ENCODE measurements at regions not wholly inside any gene's neighbourhood (a gene's known extent, or its start where the extent isn't known, plus 50 kb on each side); places are given as distances from the start of the nearest gene placed in this dataset.
A peak's percentile ranks its signal among the peaks of the same experiment; 100 is the strongest.

DNA sequence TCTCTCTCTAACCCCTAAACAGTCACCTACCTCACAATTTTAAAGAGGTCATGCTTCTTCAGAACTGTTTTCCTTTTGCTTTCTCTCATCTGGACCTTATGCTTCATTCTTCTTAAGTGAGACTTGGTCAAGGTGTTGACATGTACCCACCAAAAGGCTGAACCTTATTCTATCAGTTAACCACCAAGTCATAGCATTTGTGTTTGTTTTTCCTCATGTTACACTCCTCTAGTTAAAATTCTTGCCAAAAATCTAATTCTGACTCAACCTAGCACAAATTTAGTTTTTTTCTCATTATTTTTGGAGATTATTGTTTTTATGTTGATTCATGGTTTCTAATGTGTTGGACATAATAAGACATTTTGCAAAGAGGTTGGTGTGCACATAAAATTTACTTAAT is 578.6 kb downstream of the SLC16A7 start:
- Mint-ChIP-seq H3K27me3 (ENCODE audit: insufficient read depth, unreplicated experiment) (no peaks in the 10 kb centered on the region), H3K4me3 (ENCODE audit: unreplicated experiment) (no peak overlapping the region), H3K27ac (ENCODE audit: low read depth, unreplicated experiment) (no peak overlapping the region), H3K4me1 (ENCODE audit: insufficient read depth, unreplicated experiment) (peaks cover 14% of the 10 kb centered on the region), H3K36me3 (ENCODE audit: insufficient read depth, unreplicated experiment) (no peaks in the 10 kb centered on the region), H3K9me3 (ENCODE audit: unreplicated experiment) (no peaks in the 10 kb centered on the region)
- ChIA-PET POLR2A (no interaction called here), CTCF (no interaction called here)
- BruUV-seq (replicated peaks): no TSS peak
- intact Hi-C loops (cut with micrococcal nuclease): no loop called here
- DNase-seq (ENCODE audit: unreplicated experiment): peak; percentile 9
- TF ChIP-seq, protein P1, sequence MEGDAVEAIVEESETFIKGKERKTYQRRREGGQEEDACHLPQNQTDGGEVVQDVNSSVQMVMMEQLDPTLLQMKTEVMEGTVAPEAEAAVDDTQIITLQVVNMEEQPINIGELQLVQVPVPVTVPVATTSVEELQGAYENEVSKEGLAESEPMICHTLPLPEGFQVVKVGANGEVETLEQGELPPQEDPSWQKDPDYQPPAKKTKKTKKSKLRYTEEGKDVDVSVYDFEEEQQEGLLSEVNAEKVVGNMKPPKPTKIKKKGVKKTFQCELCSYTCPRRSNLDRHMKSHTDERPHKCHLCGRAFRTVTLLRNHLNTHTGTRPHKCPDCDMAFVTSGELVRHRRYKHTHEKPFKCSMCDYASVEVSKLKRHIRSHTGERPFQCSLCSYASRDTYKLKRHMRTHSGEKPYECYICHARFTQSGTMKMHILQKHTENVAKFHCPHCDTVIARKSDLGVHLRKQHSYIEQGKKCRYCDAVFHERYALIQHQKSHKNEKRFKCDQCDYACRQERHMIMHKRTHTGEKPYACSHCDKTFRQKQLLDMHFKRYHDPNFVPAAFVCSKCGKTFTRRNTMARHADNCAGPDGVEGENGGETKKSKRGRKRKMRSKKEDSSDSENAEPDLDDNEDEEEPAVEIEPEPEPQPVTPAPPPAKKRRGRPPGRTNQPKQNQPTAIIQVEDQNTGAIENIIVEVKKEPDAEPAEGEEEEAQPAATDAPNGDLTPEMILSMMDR (IDR thresholded peaks at IDR 0.05; ENCODE audit: unreplicated experiment): no peak

DNA sequence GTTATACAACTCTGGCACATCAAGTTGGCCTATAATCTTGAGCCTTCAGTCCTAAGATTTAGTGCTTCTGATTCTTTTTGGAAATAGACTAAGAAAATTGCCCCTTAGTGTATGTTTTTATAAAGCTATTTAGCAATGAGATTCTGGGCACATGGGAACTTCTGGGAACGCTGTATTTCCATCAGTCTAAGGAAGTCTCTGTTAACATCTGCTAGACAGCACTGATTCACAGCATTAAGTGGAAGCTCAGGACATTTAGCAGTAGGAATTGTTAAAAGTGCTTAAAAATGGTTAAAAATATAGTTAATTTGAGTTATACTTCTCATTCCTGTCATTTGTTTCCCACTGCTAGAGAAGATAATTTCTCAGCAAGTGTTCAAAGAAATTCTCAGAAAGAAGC is 579.1 kb downstream of the SLC16A7 start:
- Mint-ChIP-seq H3K4me3 (ENCODE audit: unreplicated experiment) (no peak overlapping the region), H3K27me3 (ENCODE audit: insufficient read depth, unreplicated experiment) (no peaks in the 10 kb centered on the region), H3K9me3 (ENCODE audit: unreplicated experiment) (no peaks in the 10 kb centered on the region), H3K4me1 (ENCODE audit: insufficient read depth, unreplicated experiment) (peaks cover 14% of the 10 kb centered on the region), H3K36me3 (ENCODE audit: insufficient read depth, unreplicated experiment) (no peaks in the 10 kb centered on the region), H3K27ac (ENCODE audit: low read depth, unreplicated experiment) (no peak overlapping the region)
- POLR2A ChIA-PET: no interaction called here
- CTCF ChIA-PET: no interaction called here
- TF ChIP-seq, protein P1 (IDR thresholded peaks at IDR 0.05; ENCODE audit: unreplicated experiment): no peak
- intact Hi-C loops (cut with micrococcal nuclease): no loop called here
- BruUV-seq (replicated peaks): no TSS peak
- no peak for DNase-seq (ENCODE audit: unreplicated experiment)

DNA sequence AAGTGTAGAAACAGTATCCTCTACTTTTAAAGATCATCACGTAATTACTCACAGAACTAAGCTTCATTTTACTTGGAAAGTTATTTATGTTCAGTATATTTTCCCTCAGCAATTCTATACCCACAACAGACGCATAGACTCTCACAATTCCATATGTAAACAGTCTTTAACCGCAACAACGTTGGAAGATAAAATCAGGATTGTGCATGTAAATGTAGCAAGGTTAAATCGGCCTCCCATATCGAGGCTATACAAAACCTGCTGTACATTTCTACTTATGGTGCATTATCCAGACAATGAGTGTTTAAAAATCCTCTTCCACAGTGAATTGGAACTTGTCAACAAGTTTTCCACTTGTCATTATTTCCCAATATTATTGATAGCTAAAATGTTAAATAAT is 581.1 kb downstream of the SLC16A7 start:
- ChIA-PET POLR2A (interaction anchor here (0.6 to 1.0 kb wide), 2 partner anchors 8 to 152 kb away, joined by 3 read pairs; no protein-coding TSS in a partner anchor), CTCF (no interaction called here)
- intact Hi-C loops (cut with micrococcal nuclease): no loop called here
- DNase-seq (ENCODE audit: unreplicated experiment): no peak
- no peak overlapping the region for H3K27ac Mint-ChIP-seq (ENCODE audit: low read depth, unreplicated experiment)
- H3K4me1 Mint-ChIP-seq (ENCODE audit: insufficient read depth, unreplicated experiment): peaks cover 14% of the 10 kb centered on the region
- H3K27me3 Mint-ChIP-seq (ENCODE audit: insufficient read depth, unreplicated experiment): no peaks in the 10 kb centered on the region
- no TSS peak for BruUV-seq (replicated peaks)
- H3K4me3 Mint-ChIP-seq (ENCODE audit: unreplicated experiment): no peak overlapping the region
- TF ChIP-seq, protein P1 (IDR thresholded peaks at IDR 0.05; ENCODE audit: unreplicated experiment): no peak
- H3K9me3 Mint-ChIP-seq (ENCODE audit: unreplicated experiment): no peaks in the 10 kb centered on the region
- no peaks in the 10 kb centered on the region for H3K36me3 Mint-ChIP-seq (ENCODE audit: insufficient read depth, unreplicated experiment)

DNA sequence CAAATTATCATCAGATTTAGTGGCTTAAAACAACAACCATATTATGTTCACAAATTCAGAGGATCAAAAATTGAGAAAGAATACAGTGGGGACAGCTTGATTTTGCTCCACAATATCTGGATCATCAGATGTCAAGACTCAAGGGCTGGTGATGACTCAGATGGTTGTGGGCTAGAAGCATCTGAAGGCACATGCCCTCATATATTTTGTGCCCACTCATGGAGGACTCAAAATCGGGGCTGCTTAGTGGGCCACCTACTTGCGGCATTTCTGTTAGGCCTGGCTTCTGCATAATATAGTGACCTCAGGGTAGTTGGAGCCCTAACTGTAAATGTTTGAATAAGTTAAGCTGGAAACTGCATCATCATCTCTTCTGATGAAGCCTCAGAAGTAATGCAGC is 584.5 kb downstream of the SLC16A7 start:
- TF ChIP-seq, protein P1 (IDR thresholded peaks at IDR 0.05; ENCODE audit: unreplicated experiment): no peak
- POLR2A ChIA-PET: interaction anchor here (0.6 kb wide), 1 partner anchor 208 kb away, joined by 3 read pairs; no protein-coding TSS in a partner anchor
- Mint-ChIP-seq H3K27ac (ENCODE audit: low read depth, unreplicated experiment) (no peak overlapping the region), H3K9me3 (ENCODE audit: unreplicated experiment) (no peaks in the 10 kb centered on the region), H3K4me3 (ENCODE audit: unreplicated experiment) (no peak overlapping the region), H3K4me1 (ENCODE audit: insufficient read depth, unreplicated experiment) (no peaks in the 10 kb centered on the region), H3K27me3 (ENCODE audit: insufficient read depth, unreplicated experiment) (no peaks in the 10 kb centered on the region), H3K36me3 (ENCODE audit: insufficient read depth, unreplicated experiment) (no peaks in the 10 kb centered on the region)
- intact Hi-C loops (cut with micrococcal nuclease): no loop called here
- DNase-seq (ENCODE audit: unreplicated experiment): no peak
- BruUV-seq (replicated peaks): no TSS peak
- CTCF ChIA-PET: no interaction called here

Measured in MCF 10A (cell line).